ENCODE measurements at regions not wholly inside any gene's neighbourhood (a gene's known extent, or its start where the extent isn't known, plus 50 kb on each side); places are given as distances from the start of the nearest gene placed in this dataset.

DNA sequence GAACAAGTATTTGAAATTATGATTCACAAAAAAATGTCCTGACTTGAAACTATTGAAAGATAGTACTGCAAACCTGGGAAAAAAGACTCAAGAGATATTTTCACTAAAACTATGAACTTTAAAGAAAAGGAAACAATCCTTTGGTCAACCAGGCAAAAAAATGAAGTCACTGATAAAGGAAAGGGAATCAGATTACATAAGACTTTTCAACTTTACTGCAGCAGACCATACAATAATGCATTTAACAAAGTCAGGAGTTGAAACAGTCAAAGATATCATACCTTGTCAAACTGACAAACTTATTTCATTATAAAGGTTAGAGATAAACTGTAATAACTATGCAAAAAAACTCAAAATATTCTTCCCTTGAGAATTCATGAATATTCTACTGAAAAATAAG is 361.6 kb downstream of the DLEU7 start:
- H3K9me3 Mint-ChIP-seq (ENCODE audit: unreplicated experiment) = no peaks in the 10 kb centered on the region

DNA sequence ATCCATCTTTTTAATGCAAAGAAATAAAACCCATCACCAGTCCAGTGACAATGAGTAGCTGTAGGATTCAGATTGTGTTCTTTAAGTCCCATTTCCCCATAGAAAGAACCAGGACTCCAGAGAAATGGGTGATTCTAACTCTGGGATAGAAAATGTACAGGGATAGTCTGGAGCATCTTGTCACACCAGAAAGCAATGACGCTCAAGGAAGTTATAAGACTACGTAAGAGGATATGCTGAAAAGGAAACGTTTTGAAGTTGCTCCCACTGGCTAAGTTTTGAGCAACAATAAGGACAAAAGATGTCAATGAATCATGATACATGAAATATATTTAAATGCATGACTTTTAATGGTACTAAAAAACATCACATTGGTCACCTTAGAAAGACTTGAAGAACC is 360.1 kb downstream of the DLEU7 start:
- no peak overlapping the region for H2AFZ ChIP-seq (ENCODE audit: low read depth, low read length)
- H4K20me1 ChIP-seq (ENCODE audit: insufficient read depth, low read length) = no peaks in the 10 kb centered on the region
- no peaks in the 10 kb centered on the region for H3K27me3 Mint-ChIP-seq (ENCODE audit: low read depth, unreplicated experiment)
- H3K27ac Mint-ChIP-seq (ENCODE audit: unreplicated experiment) = no peak overlapping the region
- H3K4me3 Mint-ChIP-seq (ENCODE audit: unreplicated experiment) = no peak overlapping the region
- no peaks in the 10 kb centered on the region for H3K36me3 ChIP-seq (ENCODE audit: insufficient read depth, low read length)
- FAIRE-seq = no peak
- no peak overlapping the region for H3K27ac ChIP-seq (ENCODE audit: low read depth, low read length)
- H3K27me3 ChIP-seq (ENCODE audit: insufficient read depth, low read length) = no peaks in the 10 kb centered on the region
- H3K4me2 ChIP-seq (ENCODE audit: low read length) = no peak overlapping the region
- H3K9me3 Mint-ChIP-seq (ENCODE audit: unreplicated experiment) = no peaks in the 10 kb centered on the region
- no peaks in the 10 kb centered on the region for H3K79me2 ChIP-seq (ENCODE audit: insufficient read depth, low read length)
- no peak for DNase-seq (ENCODE audit: low read depth)
- H3K4me1 Mint-ChIP-seq (ENCODE audit: low read depth, unreplicated experiment) = peaks cover 8% of the 10 kb centered on the region
- no peak overlapping the region for H3K4me3 ChIP-seq (ENCODE audit: insufficient read depth, low read depth, low read length)
- H3K36me3 Mint-ChIP-seq (ENCODE audit: low read depth, unreplicated experiment) = no peaks in the 10 kb centered on the region
- H3K4me1 ChIP-seq (ENCODE audit: insufficient read depth, low read length) = peaks cover 2% of the 10 kb centered on the region
- no peak overlapping the region for H3K9ac ChIP-seq (ENCODE audit: low read length)
- no peaks in the 10 kb centered on the region for H3K9me3 ChIP-seq (ENCODE audit: insufficient read depth, low read depth, low read length)
- TF ChIP-seq, protein P1, sequence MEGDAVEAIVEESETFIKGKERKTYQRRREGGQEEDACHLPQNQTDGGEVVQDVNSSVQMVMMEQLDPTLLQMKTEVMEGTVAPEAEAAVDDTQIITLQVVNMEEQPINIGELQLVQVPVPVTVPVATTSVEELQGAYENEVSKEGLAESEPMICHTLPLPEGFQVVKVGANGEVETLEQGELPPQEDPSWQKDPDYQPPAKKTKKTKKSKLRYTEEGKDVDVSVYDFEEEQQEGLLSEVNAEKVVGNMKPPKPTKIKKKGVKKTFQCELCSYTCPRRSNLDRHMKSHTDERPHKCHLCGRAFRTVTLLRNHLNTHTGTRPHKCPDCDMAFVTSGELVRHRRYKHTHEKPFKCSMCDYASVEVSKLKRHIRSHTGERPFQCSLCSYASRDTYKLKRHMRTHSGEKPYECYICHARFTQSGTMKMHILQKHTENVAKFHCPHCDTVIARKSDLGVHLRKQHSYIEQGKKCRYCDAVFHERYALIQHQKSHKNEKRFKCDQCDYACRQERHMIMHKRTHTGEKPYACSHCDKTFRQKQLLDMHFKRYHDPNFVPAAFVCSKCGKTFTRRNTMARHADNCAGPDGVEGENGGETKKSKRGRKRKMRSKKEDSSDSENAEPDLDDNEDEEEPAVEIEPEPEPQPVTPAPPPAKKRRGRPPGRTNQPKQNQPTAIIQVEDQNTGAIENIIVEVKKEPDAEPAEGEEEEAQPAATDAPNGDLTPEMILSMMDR (IDR thresholded peaks at IDR 0.05; ENCODE audit: insufficient read depth, low read depth, low read length) = no peak
- TF ChIP-seq EZH2 (IDR thresholded peaks at IDR 0.05; ENCODE audit: insufficient read depth, low read length) = no peak

More for the DNA sequence above, 361.6 kb downstream of the DLEU7 start:
- no peak overlapping the region for H3K4me3 Mint-ChIP-seq (ENCODE audit: unreplicated experiment)
- Histone ChIP-seq H3K4me3 (ENCODE audit: insufficient read depth, low read depth, low read length) (no peak overlapping the region), H3K4me2 (ENCODE audit: low read length) (no peak overlapping the region), H3K27me3 (ENCODE audit: insufficient read depth, low read length) (no peaks in the 10 kb centered on the region), H3K9ac (ENCODE audit: low read length) (no peak overlapping the region), H3K79me2 (ENCODE audit: insufficient read depth, low read length) (no peaks in the 10 kb centered on the region), H2AFZ (ENCODE audit: low read depth, low read length) (no peak overlapping the region), H3K9me3 (ENCODE audit: insufficient read depth, low read depth, low read length) (no peaks in the 10 kb centered on the region), H4K20me1 (ENCODE audit: insufficient read depth, low read length) (no peaks in the 10 kb centered on the region), H3K4me1 (ENCODE audit: insufficient read depth, low read length) (peaks cover 2% of the 10 kb centered on the region), H3K36me3 (ENCODE audit: insufficient read depth, low read length) (no peaks in the 10 kb centered on the region), H3K27ac (ENCODE audit: low read depth, low read length) (no peak overlapping the region)
- FAIRE-seq (no peak), DNase-seq (ENCODE audit: low read depth) (no peak)
- H3K36me3 Mint-ChIP-seq (ENCODE audit: low read depth, unreplicated experiment) = no peaks in the 10 kb centered on the region
- H3K27me3 Mint-ChIP-seq (ENCODE audit: low read depth, unreplicated experiment) = no peaks in the 10 kb centered on the region
- TF ChIP-seq, protein P1 (IDR thresholded peaks at IDR 0.05; ENCODE audit: insufficient read depth, low read depth, low read length) = no peak
- TF ChIP-seq EZH2 (IDR thresholded peaks at IDR 0.05; ENCODE audit: insufficient read depth, low read length) = no peak
- H3K27ac Mint-ChIP-seq (ENCODE audit: unreplicated experiment) = no peak overlapping the region
- peaks cover 8% of the 10 kb centered on the region for H3K4me1 Mint-ChIP-seq (ENCODE audit: low read depth, unreplicated experiment)

DNA sequence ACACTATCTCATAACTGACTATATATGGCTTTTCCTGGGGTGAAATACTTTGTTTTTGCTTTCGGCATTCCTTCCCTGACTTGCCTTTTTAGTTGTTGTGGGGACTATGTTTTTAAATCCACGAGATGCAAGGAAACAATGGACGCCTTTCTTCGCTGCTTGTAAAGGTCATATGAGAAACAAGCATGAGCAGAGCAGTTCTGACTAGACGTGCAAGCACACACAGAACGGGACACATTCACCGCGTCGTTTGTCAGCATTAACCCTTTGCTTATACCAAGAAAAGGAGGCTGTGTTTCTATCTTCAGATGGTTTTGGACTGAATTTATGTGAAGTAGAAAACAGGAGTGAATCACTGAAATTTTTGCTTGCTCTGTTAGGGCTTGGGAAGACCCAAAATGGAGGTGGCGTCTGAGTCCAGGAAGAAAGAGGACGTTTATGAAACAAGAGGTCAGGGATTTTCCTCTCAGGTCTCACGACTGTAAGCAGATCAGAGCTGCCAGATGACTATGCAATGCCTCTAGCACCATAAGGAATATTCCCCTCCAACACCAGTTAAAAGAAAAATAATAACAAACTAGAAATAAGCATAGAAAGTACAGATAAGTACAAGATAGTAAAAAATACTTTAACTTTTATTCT is 358.9 kb downstream of the DLEU7 start:
- Histone ChIP-seq H2AFZ (ENCODE audit: low read depth, low read length) (peak overlapping the region; percentile 69), H3K79me2 (ENCODE audit: insufficient read depth, low read length) (no peaks in the 10 kb centered on the region), H3K4me3 (ENCODE audit: insufficient read depth, low read depth, low read length) (no peak overlapping the region), H3K4me1 (ENCODE audit: insufficient read depth, low read length) (peaks cover 2% of the 10 kb centered on the region), H3K9ac (ENCODE audit: low read length) (no peak overlapping the region), H3K27me3 (ENCODE audit: insufficient read depth, low read length) (no peaks in the 10 kb centered on the region), H3K9me3 (ENCODE audit: insufficient read depth, low read depth, low read length) (no peaks in the 10 kb centered on the region), H3K4me2 (ENCODE audit: low read length) (peak overlapping the region; percentile 68), H3K36me3 (ENCODE audit: insufficient read depth, low read length) (no peaks in the 10 kb centered on the region), H4K20me1 (ENCODE audit: insufficient read depth, low read length) (no peaks in the 10 kb centered on the region), H3K27ac (ENCODE audit: low read depth, low read length) (no peak overlapping the region)
- DNase-seq (ENCODE audit: low read depth) = no peak
- no peak for FAIRE-seq
- Mint-ChIP-seq H3K27me3 (ENCODE audit: low read depth, unreplicated experiment) (no peaks in the 10 kb centered on the region), H3K4me1 (ENCODE audit: low read depth, unreplicated experiment) (peaks cover 8% of the 10 kb centered on the region), H3K9me3 (ENCODE audit: unreplicated experiment) (peaks cover 2% of the 10 kb centered on the region), H3K36me3 (ENCODE audit: low read depth, unreplicated experiment) (no peaks in the 10 kb centered on the region), H3K4me3 (ENCODE audit: unreplicated experiment) (no peak overlapping the region), H3K27ac (ENCODE audit: unreplicated experiment) (no peak overlapping the region)
- no peak for TF ChIP-seq EZH2 (IDR thresholded peaks at IDR 0.05; ENCODE audit: insufficient read depth, low read length)
- TF ChIP-seq, protein P1 (IDR thresholded peaks at IDR 0.05; ENCODE audit: insufficient read depth, low read depth, low read length) = no peak

Measured in astrocyte (in vitro differentiated cells and primary cell).